ENCODE measurements at regions not wholly inside any gene's neighbourhood (a gene's known extent, or its start where the extent isn't known, plus 50 kb on each side); places are given as distances from the start of the nearest gene placed in this dataset.

GRCh38 chr9:16025627-16026026 is 472.8 kb downstream of the CCDC171 start:
- no peaks in the 10 kb centered on the region for H3K27me3 ChIP-seq (ENCODE audit: control insufficient read depth, insufficient read depth, low read length)
- H3K4me3 ChIP-seq (ENCODE audit: insufficient read depth, low read depth, low read length), result no peak overlapping the region
- no peaks in the 10 kb centered on the region for H3K36me3 ChIP-seq (replicated peaks; ENCODE audit: control insufficient read depth, insufficient read depth, low read length)
- no peak for DNase-seq

GRCh38 chr9:16026886-16027285 is 474.0 kb downstream of the CCDC171 start:
- H3K27me3 ChIP-seq (ENCODE audit: control insufficient read depth, insufficient read depth, low read length), result no peaks in the 10 kb centered on the region
- no peak overlapping the region for H3K4me3 ChIP-seq (ENCODE audit: insufficient read depth, low read depth, low read length)
- DNase-seq, result no peak
- no peaks in the 10 kb centered on the region for H3K36me3 ChIP-seq (replicated peaks; ENCODE audit: control insufficient read depth, insufficient read depth, low read length)

- no peak for DNase-seq
- H3K27me3 ChIP-seq (ENCODE audit: control insufficient read depth, insufficient read depth, low read length), result no peaks in the 10 kb centered on the region
- H3K36me3 ChIP-seq (replicated peaks; ENCODE audit: control insufficient read depth, insufficient read depth, low read length), result no peaks in the 10 kb centered on the region
- H3K4me3 ChIP-seq (ENCODE audit: insufficient read depth, low read depth, low read length), result no peak overlapping the region
These were observed 475.7 kb downstream of the CCDC171 start for GRCh38 chr9:16028548-16028947.

- Histone ChIP-seq H3K27me3 (ENCODE audit: control insufficient read depth, insufficient read depth, low read length) (no peaks in the 10 kb centered on the region), H3K4me3 (ENCODE audit: insufficient read depth, low read depth, low read length) (no peak overlapping the region), H3K36me3 (replicated peaks; ENCODE audit: control insufficient read depth, insufficient read depth, low read length) (no peaks in the 10 kb centered on the region)
- DNase-seq, result no peak
These were observed 476.3 kb downstream of the CCDC171 start for GRCh38 chr9:16029046-16029615.

GRCh38 chr9:16029796-16030363 is 477.0 kb downstream of the CCDC171 start:
- no peaks in the 10 kb centered on the region for H3K27me3 ChIP-seq (ENCODE audit: control insufficient read depth, insufficient read depth, low read length)
- no peak overlapping the region for H3K4me3 ChIP-seq (ENCODE audit: insufficient read depth, low read depth, low read length)
- DNase-seq, result no peak
- H3K36me3 ChIP-seq (replicated peaks; ENCODE audit: control insufficient read depth, insufficient read depth, low read length), result no peaks in the 10 kb centered on the region

- Histone ChIP-seq H3K36me3 (replicated peaks; ENCODE audit: control insufficient read depth, insufficient read depth, low read length) (no peaks in the 10 kb centered on the region), H3K4me3 (ENCODE audit: insufficient read depth, low read depth, low read length) (no peak overlapping the region), H3K27me3 (ENCODE audit: control insufficient read depth, insufficient read depth, low read length) (no peaks in the 10 kb centered on the region)
- no peak for DNase-seq
These were observed 477.8 kb downstream of the CCDC171 start for GRCh38 chr9:16030528-16031185.

GRCh38 chr9:16031486-16031885 is 478.6 kb downstream of the CCDC171 start:
- DNase-seq, result no peak
- Histone ChIP-seq H3K4me3 (ENCODE audit: insufficient read depth, low read depth, low read length) (no peak overlapping the region), H3K36me3 (replicated peaks; ENCODE audit: control insufficient read depth, insufficient read depth, low read length) (no peaks in the 10 kb centered on the region), H3K27me3 (ENCODE audit: control insufficient read depth, insufficient read depth, low read length) (no peaks in the 10 kb centered on the region)

GRCh38 chr9:16031971-16032370 is 479.1 kb downstream of the CCDC171 start:
- DNase-seq, result no peak
- H3K36me3 ChIP-seq (replicated peaks; ENCODE audit: control insufficient read depth, insufficient read depth, low read length), result no peaks in the 10 kb centered on the region
- no peaks in the 10 kb centered on the region for H3K27me3 ChIP-seq (ENCODE audit: control insufficient read depth, insufficient read depth, low read length)
- H3K4me3 ChIP-seq (ENCODE audit: insufficient read depth, low read depth, low read length), result no peak overlapping the region

- no peak overlapping the region for H3K4me3 ChIP-seq (ENCODE audit: insufficient read depth, low read depth, low read length)
- H3K36me3 ChIP-seq (replicated peaks; ENCODE audit: control insufficient read depth, insufficient read depth, low read length), result no peaks in the 10 kb centered on the region
- H3K27me3 ChIP-seq (ENCODE audit: control insufficient read depth, insufficient read depth, low read length), result no peaks in the 10 kb centered on the region
- peak; percentile 25 for DNase-seq
These were observed 480.0 kb downstream of the CCDC171 start for GRCh38 chr9:16032799-16033198.

- no peak overlapping the region for H3K4me3 ChIP-seq (ENCODE audit: insufficient read depth, low read depth, low read length)
- no peak for DNase-seq
- no peaks in the 10 kb centered on the region for H3K36me3 ChIP-seq (replicated peaks; ENCODE audit: control insufficient read depth, insufficient read depth, low read length)
- H3K27me3 ChIP-seq (ENCODE audit: control insufficient read depth, insufficient read depth, low read length), result no peaks in the 10 kb centered on the region
These were observed 480.4 kb downstream of the CCDC171 start for GRCh38 chr9:16033253-16033652.

GRCh38 chr9:16033921-16034691 is 481.3 kb downstream of the CCDC171 start:
- Histone ChIP-seq H3K27me3 (ENCODE audit: control insufficient read depth, insufficient read depth, low read length) (no peaks in the 10 kb centered on the region), H3K4me3 (ENCODE audit: insufficient read depth, low read depth, low read length) (no peak overlapping the region), H3K36me3 (replicated peaks; ENCODE audit: control insufficient read depth, insufficient read depth, low read length) (no peaks in the 10 kb centered on the region)
- DNase-seq, result no peak

- H3K4me3 ChIP-seq (ENCODE audit: insufficient read depth, low read depth, low read length), result no peak overlapping the region
- no peaks in the 10 kb centered on the region for H3K27me3 ChIP-seq (ENCODE audit: control insufficient read depth, insufficient read depth, low read length)
- DNase-seq, result peak; percentile 37
- no peaks in the 10 kb centered on the region; the same call in 1 of the 2 replicates for H3K36me3 ChIP-seq (replicated peaks; ENCODE audit: control insufficient read depth, insufficient read depth, low read length)
These were observed 486.6 kb downstream of the CCDC171 start for GRCh38 chr9:16039218-16039987.

GRCh38 chr9:16039988-16040761 is 487.3 kb downstream of the CCDC171 start:
- Histone ChIP-seq H3K27me3 (ENCODE audit: control insufficient read depth, insufficient read depth, low read length) (no peaks in the 10 kb centered on the region), H3K36me3 (replicated peaks; ENCODE audit: control insufficient read depth, insufficient read depth, low read length) (no peaks in the 10 kb centered on the region; the same call in 1 of the 2 replicates), H3K4me3 (ENCODE audit: insufficient read depth, low read depth, low read length) (no peak overlapping the region)
- DNase-seq, result peak; percentile 60
